Mesenchymal stem cell (in vitro differentiated cells and primary cell): ENCODE measurements at regions not wholly inside any gene's neighbourhood (a gene's known extent, or its start where the extent isn't known, plus 50 kb on each side); places are given as distances from the start of the nearest gene placed in this dataset.

Experiments
- DNase-seq: peaks from one replicate; pipeline ENCODE4 v3.0.0-alpha.2; 2013
- H2AFZ ChIP-seq: one replicate; pipeline ENCODE4 v1.6.1; 2013; ENCODE audit warnings: low read depth, mild to moderate bottlenecking, control low read depth, inconsistent platforms, low read length, moderate library complexity
- H2AK5ac ChIP-seq: 2 replicates; pipeline ENCODE4 v1.6.1; 2013; ENCODE audit warnings: low read length, moderate library complexity, mild to moderate bottlenecking, inconsistent platforms; ENCODE audit not compliant: severe bottlenecking
- H2BK120ac ChIP-seq: one replicate; pipeline ENCODE4 v1.6.1; 2013; ENCODE audit warnings: low read depth, mild to moderate bottlenecking, inconsistent platforms, low read length, moderate library complexity
- H2BK12ac ChIP-seq, 2 experiments: one replicate each; pipeline ENCODE4 v1.6.1; 2013; ENCODE audit warnings: inconsistent platforms in 2 of 2, low read length in 2 of 2, mild to moderate bottlenecking in 2 of 2, moderate library complexity in 2 of 2, control low read depth in 1 of 2
- H2BK15ac ChIP-seq: one replicate; pipeline ENCODE4 v1.6.1; 2013; ENCODE audit warnings: mild to moderate bottlenecking, low read depth, inconsistent platforms; ENCODE audit not compliant: poor library complexity, severe bottlenecking
- H2BK5ac ChIP-seq: 2 replicates; pipeline ENCODE4 v1.6.1; 2013; ENCODE audit warnings: low read depth, mild to moderate bottlenecking, low read length, control low read depth, inconsistent platforms; ENCODE audit not compliant: poor library complexity, severe bottlenecking
- H3K14ac ChIP-seq, 2 experiments: one replicate each; pipeline ENCODE4 v1.6.1; 2013; ENCODE audit warnings: inconsistent platforms in 2 of 2, low read length in 2 of 2, control low read depth in 1 of 2, mild to moderate bottlenecking in 1 of 2, moderate library complexity in 1 of 2
- H3K18ac ChIP-seq, 2 experiments: one replicate each; pipeline ENCODE4 v1.6.1; 2013; ENCODE audit warnings: inconsistent platforms in 2 of 2, low read length in 2 of 2, control low read depth in 1 of 2, low read depth in 1 of 2, mild to moderate bottlenecking in 1 of 2
- H3K23ac ChIP-seq, 2 experiments: one replicate each; pipeline ENCODE4 v1.6.1; 2013; ENCODE audit warnings: inconsistent platforms in 2 of 2, low read length in 2 of 2, mild to moderate bottlenecking in 2 of 2, moderate library complexity in 2 of 2, control low read depth in 1 of 2
- H3K27ac ChIP-seq: 2 replicates; pipeline ENCODE4 v1.5.1; 2013; ENCODE audit warnings: mild to moderate bottlenecking, moderate library complexity, low read length, control low read depth, inconsistent platforms; ENCODE audit not compliant: poor library complexity, severe bottlenecking
- H3K27me3 ChIP-seq, 2 experiments: 2 replicates each; pipeline versions ENCODE4 v1.6.1 to v1.7.0; 2013; ENCODE audit warnings: low read length in 2 of 2, mild to moderate bottlenecking in 2 of 2, moderate library complexity in 2 of 2, control low read depth in 1 of 2, inconsistent platforms in 1 of 2; ENCODE audit not compliant: control insufficient read depth in 1 of 2, insufficient read depth in 1 of 2
- H3K36me3 ChIP-seq, 2 experiments: 2 replicates each; pipeline versions ENCODE4 v1.6.1 to v1.7.0; 2013; ENCODE audit warnings: low read length in 2 of 2, control low read depth in 1 of 2, inconsistent platforms in 1 of 2, low read depth in 1 of 2, mild to moderate bottlenecking in 1 of 2; ENCODE audit not compliant: insufficient read depth in 2 of 2, control insufficient read depth in 1 of 2
- H3K4ac ChIP-seq, 2 experiments: one replicate each; pipeline ENCODE4 v1.6.1; 2013; ENCODE audit warnings: inconsistent platforms in 2 of 2, low read length in 2 of 2, mild to moderate bottlenecking in 2 of 2, moderate library complexity in 2 of 2, control low read depth in 1 of 2, low read depth in 1 of 2
- H3K4me1 ChIP-seq: 2 replicates; pipeline ENCODE4 v1.6.1; 2013; ENCODE audit warnings: low read depth, low read length, control low read depth; ENCODE audit not compliant: control insufficient read depth, insufficient read depth
- H3K4me2 ChIP-seq: 2 replicates; pipeline ENCODE4 v1.6.1; 2013; ENCODE audit warnings: low read length, mild to moderate bottlenecking, inconsistent platforms; ENCODE audit not compliant: poor library complexity, severe bottlenecking
- H3K4me3 ChIP-seq, 2 experiments: 2 replicates each; pipeline versions ENCODE4 v1.5.1 to v1.7.0; 2013; ENCODE audit warnings: low read length in 2 of 2, mild to moderate bottlenecking in 2 of 2, control low read depth in 1 of 2, low read depth in 1 of 2; ENCODE audit not compliant: insufficient read depth in 1 of 2
- H3K79me1 ChIP-seq: replicated peaks from 2 replicates; pipeline ENCODE4 v1.6.1; 2013; ENCODE audit warnings: mild to moderate bottlenecking, control low read depth, low read length, inconsistent platforms; ENCODE audit not compliant: poor library complexity, severe bottlenecking
- H3K9ac ChIP-seq: 2 replicates; pipeline ENCODE4 v1.7.0; 2013; ENCODE audit warnings: mild to moderate bottlenecking, low read length, moderate library complexity
- H3K9me3 ChIP-seq: 2 replicates; pipeline ENCODE4 v1.7.0; 2013; ENCODE audit warnings: mild to moderate bottlenecking, low read length; ENCODE audit not compliant: control insufficient read depth
- H4K8ac ChIP-seq: one replicate; pipeline ENCODE4 v1.6.1; 2013; ENCODE audit warnings: inconsistent platforms, mild to moderate bottlenecking, low read length, moderate library complexity
- H4K91ac ChIP-seq: one replicate; pipeline ENCODE4 v1.6.1; 2013; ENCODE audit warnings: mild to moderate bottlenecking, low read length, inconsistent platforms
- WGBS: methylation state at CpG from one replicate; pipeline ENCODE4 v1.1.7; 2013; ENCODE audit warnings: mixed read lengths; 5-methylcytosine and 5-hydroxymethylcytosine counted together

DNA sequence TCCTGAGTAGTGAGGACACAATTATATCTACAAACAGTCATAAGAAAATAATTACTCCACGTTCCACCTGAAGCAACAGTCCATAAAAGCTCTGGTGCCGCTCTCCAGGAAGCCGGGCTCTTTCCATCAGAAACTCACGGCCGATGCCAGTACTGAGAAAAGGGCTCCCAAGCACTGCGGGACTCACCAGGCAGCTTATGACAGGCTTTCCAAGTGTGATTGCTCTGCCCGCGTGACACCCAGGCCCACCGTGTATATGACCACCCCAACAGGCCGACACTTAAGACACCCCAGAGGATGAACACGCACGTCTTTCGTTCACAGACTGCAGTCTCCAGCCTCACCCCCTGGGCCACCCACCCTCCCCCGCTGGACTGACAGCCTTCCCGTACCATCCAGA, 199.0 kb downstream of the UQCRFS1 start:
- Histone ChIP-seq H3K23ac (no peak overlapping the region), H3K4me2 (no peak overlapping the region), H3K4ac (no peak overlapping the region), H3K27me3 (peaks cover 17 to 56% of the 10 kb centered on the region in 2 experiments), H3K4me1 (no peaks in the 10 kb centered on the region), H3K9me3 (no peaks in the 10 kb centered on the region), H4K8ac (no peak overlapping the region), H3K9ac (no peak overlapping the region), H2BK12ac (no peak overlapping the region), H2AK5ac (no peak overlapping the region), H4K91ac (no peak overlapping the region), H3K4me3 (no peak overlapping the region), H3K18ac (no peak overlapping the region), H2AFZ (no peak overlapping the region), H3K27ac (no peak overlapping the region), H3K14ac (no peak overlapping the region), H3K36me3 (no peaks in the 10 kb centered on the region), H2BK5ac (no peak overlapping the region), H2BK120ac (no peak overlapping the region), H2BK15ac (no peak overlapping the region), H3K79me1 (no peaks in the 10 kb centered on the region)
- 76% methylated on average over 15 of the region's 15 CpGs for WGBS
- no peak for DNase-seq

DNA sequence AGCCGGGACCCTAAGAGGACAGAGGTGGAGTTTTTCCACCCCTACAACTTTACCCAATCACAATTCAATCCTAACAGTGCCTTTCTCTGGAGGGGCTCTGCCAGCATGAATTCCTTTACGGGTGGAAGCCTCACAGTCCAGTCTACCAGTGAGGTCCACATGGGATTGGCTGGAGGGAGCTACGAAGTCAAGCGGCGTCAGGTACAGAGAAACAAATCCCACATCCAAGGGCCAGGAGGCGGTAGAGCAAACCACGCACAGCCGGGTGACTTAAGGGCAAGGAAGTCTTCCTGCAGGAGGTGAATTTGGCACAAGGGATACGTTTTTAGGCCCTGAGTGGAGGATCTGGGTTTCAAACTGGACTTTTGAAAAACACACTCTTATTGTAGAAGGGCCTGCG, 199.6 kb downstream of the UQCRFS1 start:
- H2BK120ac ChIP-seq: no peak overlapping the region
- peaks cover 17 to 51% of the 10 kb centered on the region in 2 experiments for H3K27me3 ChIP-seq
- DNase-seq: no peak
- no peaks in the 10 kb centered on the region for H3K4me1 ChIP-seq
- no peak overlapping the region for H2AFZ ChIP-seq
- H4K91ac ChIP-seq: no peak overlapping the region
- H3K36me3 ChIP-seq: no peaks in the 10 kb centered on the region
- no peak overlapping the region for H2AK5ac ChIP-seq
- no peaks in the 10 kb centered on the region for H3K9me3 ChIP-seq
- no peak overlapping the region for H2BK15ac ChIP-seq
- H3K4me3 ChIP-seq: no peak overlapping the region
- 67% methylated on average over 9 of the region's 10 CpGs for WGBS
- H3K18ac ChIP-seq: no peak overlapping the region
- H3K4ac ChIP-seq: no peak overlapping the region
- no peak overlapping the region for H3K4me2 ChIP-seq
- no peak overlapping the region for H3K9ac ChIP-seq
- H3K79me1 ChIP-seq: no peaks in the 10 kb centered on the region
- no peak overlapping the region for H3K14ac ChIP-seq
- no peak overlapping the region for H4K8ac ChIP-seq
- H3K27ac ChIP-seq: no peak overlapping the region
- no peak overlapping the region for H2BK5ac ChIP-seq
- no peak overlapping the region for H3K23ac ChIP-seq
- no peak overlapping the region for H2BK12ac ChIP-seq

GRCh38 chr19:29012457-29012856, 200.5 kb downstream of the UQCRFS1 start:
- H2AFZ ChIP-seq: no peak overlapping the region
- no peak overlapping the region for H4K8ac ChIP-seq
- no peak for DNase-seq
- H2BK5ac ChIP-seq: no peak overlapping the region
- H4K91ac ChIP-seq: no peak overlapping the region
- WGBS: 71% methylated on average over 9 of the region's 9 CpGs
- no peak overlapping the region for H2BK120ac ChIP-seq
- no peak overlapping the region for H2BK12ac ChIP-seq
- no peaks in the 10 kb centered on the region for H3K4me1 ChIP-seq
- no peak overlapping the region for H3K9ac ChIP-seq
- no peak overlapping the region for H3K18ac ChIP-seq
- no peaks in the 10 kb centered on the region for H3K36me3 ChIP-seq
- no peak overlapping the region for H3K23ac ChIP-seq
- no peak overlapping the region for H3K27ac ChIP-seq
- no peaks in the 10 kb centered on the region for H3K79me1 ChIP-seq
- no peak overlapping the region for H2AK5ac ChIP-seq
- no peak overlapping the region for H3K14ac ChIP-seq
- H3K4me3 ChIP-seq: no peak overlapping the region
- no peaks in the 10 kb centered on the region for H3K9me3 ChIP-seq
- H2BK15ac ChIP-seq: no peak overlapping the region
- no peak overlapping the region for H3K4me2 ChIP-seq
- no peak overlapping the region for H3K4ac ChIP-seq
- peaks cover 17 to 43% of the 10 kb centered on the region in 2 experiments for H3K27me3 ChIP-seq

DNA sequence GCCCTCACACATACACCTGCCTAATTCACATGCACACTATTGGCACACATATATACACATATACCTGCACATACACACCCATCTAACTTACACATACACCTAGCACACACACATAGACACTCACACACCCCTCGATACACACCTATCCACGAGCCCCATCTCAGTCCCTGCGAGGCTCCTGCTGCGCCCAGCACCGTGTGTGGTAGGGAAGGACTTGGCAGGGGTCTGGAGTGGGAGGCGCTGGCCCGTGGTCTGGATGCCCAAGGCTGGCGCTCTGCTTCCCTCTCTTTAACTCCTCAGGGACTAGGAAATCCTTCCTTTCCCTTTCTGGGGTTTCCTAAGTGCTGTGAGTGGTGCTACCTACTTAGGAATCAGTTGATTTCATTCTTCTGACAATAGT, 202.7 kb downstream of the UQCRFS1 start:
- H3K4me1 ChIP-seq: peaks cover 1% of the 10 kb centered on the region
- DNase-seq: no peak
- no peak overlapping the region for H3K4me2 ChIP-seq
- no peak overlapping the region for H4K8ac ChIP-seq
- no peak overlapping the region for H3K23ac ChIP-seq
- no peaks in the 10 kb centered on the region for H3K36me3 ChIP-seq
- H2BK120ac ChIP-seq: no peak overlapping the region
- H3K4ac ChIP-seq: no peak overlapping the region
- no peak overlapping the region for H3K14ac ChIP-seq
- H2AK5ac ChIP-seq: no peak overlapping the region
- no peak overlapping the region for H2BK12ac ChIP-seq
- no peak overlapping the region for H3K27ac ChIP-seq
- no peak overlapping the region for H2BK15ac ChIP-seq
- H2AFZ ChIP-seq: no peak overlapping the region
- H3K9me3 ChIP-seq: no peaks in the 10 kb centered on the region
- no peak overlapping the region for H2BK5ac ChIP-seq
- WGBS: 91% methylated on average over 7 of the region's 8 CpGs
- H3K18ac ChIP-seq: no peak overlapping the region
- no peaks in the 10 kb centered on the region for H3K79me1 ChIP-seq
- no peak overlapping the region for H3K4me3 ChIP-seq
- H4K91ac ChIP-seq: no peak overlapping the region
- no peak overlapping the region for H3K9ac ChIP-seq
- H3K27me3 ChIP-seq: peaks cover 6 to 23% of the 10 kb centered on the region in 2 experiments
